GM18867 (cell line): ENCODE measurements at regions not wholly inside any gene's neighbourhood (a gene's known extent, or its start where the extent isn't known, plus 50 kb on each side); places are given as distances from the start of the nearest gene placed in this dataset.

Experiments
- ATAC-seq: cut with Tn5 transposase; IDR thresholded peaks from one replicate; pipeline ENCODE4 v1.9.1; 2021; ENCODE audit warnings: mild to moderate bottlenecking, moderate library complexity; ENCODE audit not compliant: unreplicated experiment

GRCh38 chr1:55279627-55280026 is 64.5 kb upstream of the USP24 start:
- ATAC-seq = no peak

GRCh38 chr1:55278378-55278777 is 63.2 kb upstream of the USP24 start:
- ATAC-seq = no peak

- peak; percentile 94 for ATAC-seq
Observed at GRCh38 chr1:55277377-55278130, 62.4 kb upstream of the USP24 start.

GRCh38 chr1:55276671-55277376 is 61.7 kb upstream of the USP24 start:
- no peak for ATAC-seq

GRCh38 chr1:55275941-55276341 is 60.8 kb upstream of the USP24 start:
- ATAC-seq = no peak

GRCh38 chr1:55275151-55275748 is 60.1 kb upstream of the USP24 start:
- no peak for ATAC-seq

- ATAC-seq = no peak
Observed at GRCh38 chr1:55272994-55273393, 57.8 kb upstream of the USP24 start.
